HCT116 (cell line): ENCODE measurements at regions not wholly inside any gene's neighbourhood (a gene's known extent, or its start where the extent isn't known, plus 50 kb on each side); places are given as distances from the start of the nearest gene placed in this dataset.

Experiments used
- ATAC-seq: fragments of 200-7000 bp; cut with Tn5 transposase; 2 replicates; pipeline ENCODE4 v1.9.1; 2020; ENCODE audit warnings: mild to moderate bottlenecking, moderate library complexity
- BruUV-seq: library from RNA; stranded (reverse); fragments of 400-500 nt; replicated peaks from 2 replicates; lab custom pipeline; 2021; lab: Mats Ljungman, UMichigan
- CTCF ChIA-PET: fragments of 300-600 bp; sonication (Branson Sonifier 250); formaldehyde crosslinking; loops from one replicate; lab custom pipeline; 2021; ENCODE audit warnings: antibody characterized with exemption; lab: Charles Lee
- POLR2A ChIA-PET: fragments of 300-600, 350-600 bp; sonication (Branson Sonifier 250); formaldehyde crosslinking; loops from one replicate; lab custom pipeline; 2021; ENCODE audit warnings: antibody characterized with exemption; lab: Charles Lee
- RAD21 ChIA-PET, 2 experiments: fragments of 300-600 bp; sonication (Branson Sonifier 250); formaldehyde crosslinking; loops; one replicate each; lab custom pipeline; 2023; ENCODE audit warnings: low total read pairs in 2 of 2; ENCODE audit not compliant: uncharacterized antibody in 2 of 2, unreplicated experiment in 2 of 2, low non-redundant PET in 1 of 2; lab: Charles Lee
- DNase-seq: peaks from one replicate; pipeline ENCODE4 v3.0.0-alpha.2; 2010; ENCODE audit warnings: low read depth, low spot score
- H2AFZ ChIP-seq: fragments of 200-600 bp; shearing (Covaris generic), sonication (generic); 2 replicates; pipeline ENCODE4 v1.6.1; 2017; ENCODE audit warnings: low read depth, mixed run types, mixed read lengths, antibody characterized with exemption, low read length; ENCODE audit not compliant: poor library complexity, severe bottlenecking
- H3K27ac ChIP-seq: 2 replicates; pipeline ENCODE4 v1.5.1; 2012; ENCODE audit warnings: low read depth, low read length
- H3K27me3 ChIP-seq: fragments of 200-600 bp; sonication (generic); 2 replicates; pipeline ENCODE4 v1.6.1; 2016; ENCODE audit warnings: mixed run types, low read length, mixed read lengths; ENCODE audit not compliant: insufficient read depth
- H3K36me3 ChIP-seq, 2 experiments: fragments of 200-500 bp in 1 of 2; fragments of 200-600 bp in 1 of 2; sonication (Bioruptor generic) in 1 of 2; sonication (generic) in 1 of 2; 2 replicates each; pipeline versions ENCODE4 v1.5.1 to v1.6.1; 2014 to 2016; ENCODE audit warnings: low read length in 2 of 2, inconsistent platforms in 1 of 2, mixed read lengths in 1 of 2, mixed run types in 1 of 2; ENCODE audit not compliant: insufficient read depth in 2 of 2, control insufficient read depth in 1 of 2
- H3K4me1 ChIP-seq, 2 experiments: fragments of 200-600 bp in 1 of 2; sonication (generic) in 1 of 2; 2 replicates each; pipeline versions ENCODE4 v1.5.1 to v1.6.1; 2012 to 2017; ENCODE audit warnings: low read length in 2 of 2, inconsistent platforms in 1 of 2, mild to moderate bottlenecking in 1 of 2, mixed read lengths in 1 of 2, mixed run types in 1 of 2, moderate library complexity in 1 of 2; ENCODE audit not compliant: insufficient read depth in 2 of 2, control insufficient read depth in 1 of 2
- H3K4me2 ChIP-seq: fragments of 200-600 bp; sonication (generic); 2 replicates; pipeline ENCODE4 v1.6.1; 2017; ENCODE audit warnings: mixed run types, low read length, mixed read lengths
- H3K4me3 ChIP-seq, 2 experiments: fragments of 200-600 bp in 1 of 2; sonication (generic) in 1 of 2; replicated peaks in 1 of 2; 2 replicates each; pipeline ENCODE4 v1.5.1; 2011 to 2016; ENCODE audit warnings: low read length in 2 of 2, control low read depth in 1 of 2, low read depth in 1 of 2, mild to moderate bottlenecking in 1 of 2, mixed read lengths in 1 of 2, mixed run types in 1 of 2
- H3K79me2 ChIP-seq: fragments of 200-600 bp; sonication (generic); 2 replicates; pipeline ENCODE4 v1.6.1; 2017; ENCODE audit warnings: mild to moderate bottlenecking, mixed run types, low read length, moderate library complexity, mixed read lengths; ENCODE audit not compliant: insufficient read depth
- H3K9ac ChIP-seq: fragments of 200-600 bp; sonication (generic); 2 replicates; pipeline ENCODE4 v1.6.1; 2016; ENCODE audit warnings: low read length, mixed read lengths
- H3K9me2 ChIP-seq: fragments of 200-600 bp; sonication (generic), shearing (Covaris generic); 2 replicates; pipeline ENCODE4 v1.6.1; 2017; ENCODE audit warnings: mixed run types, mild to moderate bottlenecking, moderate library complexity; ENCODE audit not compliant: insufficient read depth
- H3K9me3 ChIP-seq, 2 experiments: fragments of 200-500 bp in 1 of 2; fragments of 200-600 bp in 1 of 2; sonication (Bioruptor generic) in 1 of 2; sonication (generic) in 1 of 2; 2 replicates each; pipeline ENCODE4 v1.6.1; 2014 to 2017; ENCODE audit warnings: low read length in 2 of 2, mixed read lengths in 2 of 2, inconsistent platforms in 1 of 2, low read depth in 1 of 2, mild to moderate bottlenecking in 1 of 2, mixed run types in 1 of 2, moderate library complexity in 1 of 2; ENCODE audit not compliant: control insufficient read depth in 1 of 2, insufficient read depth in 1 of 2
- H4K20me1 ChIP-seq: fragments of 200-600 bp; sonication (generic), shearing (Covaris generic); 2 replicates; pipeline ENCODE4 v1.6.1; 2017; ENCODE audit warnings: mixed run types, mild to moderate bottlenecking, moderate library complexity; ENCODE audit not compliant: insufficient read depth
- CBX3 ChIP-seq: IDR thresholded peaks from 2 replicates; pipeline ENCODE4 v1.6.1; 2012; ENCODE audit warnings: low read depth
- CEBPB ChIP-seq: IDR thresholded peaks from 2 replicates; pipeline ENCODE4 v1.6.1; 2012; ENCODE audit warnings: low read depth
- FOSL1 ChIP-seq: IDR thresholded peaks from 2 replicates; pipeline ENCODE4 v1.6.1; 2012; ENCODE audit warnings: low read depth
- JUND ChIP-seq: IDR thresholded peaks from 2 replicates; pipeline ENCODE4 v1.6.1; 2012
- POLR2AphosphoS5 ChIP-seq: IDR thresholded peaks from 2 replicates; pipeline ENCODE4 v1.6.1; 2011; ENCODE audit warnings: mild to moderate bottlenecking, low read depth, low read length, moderate library complexity
- RAD21 ChIP-seq: IDR thresholded peaks from 2 replicates; pipeline ENCODE4 v1.6.1; 2012; ENCODE audit warnings: low read depth, mild to moderate bottlenecking
- SRF ChIP-seq: IDR thresholded peaks from 2 replicates; pipeline ENCODE4 v1.6.1; 2012; ENCODE audit warnings: low read depth
- YY1 ChIP-seq: IDR thresholded peaks from 2 replicates; pipeline ENCODE4 v1.6.1; 2011; ENCODE audit warnings: low read length, low read depth, moderate library complexity, mild to moderate bottlenecking; ENCODE audit not compliant: insufficient replicate concordance; ENCODE audit errors: extremely low read depth
- intact Hi-C: fragments of 100-400 bp; cut with micrococcal nuclease; formaldehyde crosslinking; loops from 2 replicates; pipeline ENCODE4 v1.10.0; 2022
- TF ChIP-seq, protein P1 (sequence below): IDR thresholded peaks from 2 replicates; pipeline ENCODE4 v1.6.1; 2012; ENCODE audit warnings: low read depth
- TF ChIP-seq, protein P2 (sequence below): IDR thresholded peaks from 2 replicates; pipeline ENCODE4 v1.6.1; 2012
- TF ChIP-seq, protein P3 (sequence below): IDR thresholded peaks from 2 replicates; pipeline ENCODE4 v1.6.1; 2012
- TF ChIP-seq, protein P4 (sequence below), 3 experiments: fragments of 200-600 bp in 1 of 3; sonication (generic) in 1 of 3; IDR thresholded peaks in 2 of 3; conservative IDR thresholded peaks in 1 of 3; 2 replicates each; pipeline ENCODE4 v1.5.1; 2012 to 2017; ENCODE audit warnings: low read depth in 2 of 3, low read length in 2 of 3, antibody characterized with exemption in 1 of 3, borderline replicate concordance in 1 of 3, control low read depth in 1 of 3, mild to moderate bottlenecking in 1 of 3, mixed read lengths in 1 of 3, mixed run types in 1 of 3, moderate library complexity in 1 of 3; ENCODE audit not compliant: insufficient read depth in 1 of 3
- TF ChIP-seq, protein P5 (sequence below): IDR thresholded peaks from 2 replicates; pipeline ENCODE4 v1.6.1; 2011; ENCODE audit warnings: mild to moderate bottlenecking, low read length, moderate library complexity; ENCODE audit not compliant: insufficient replicate concordance; ENCODE audit errors: extremely low read depth

DNA sequence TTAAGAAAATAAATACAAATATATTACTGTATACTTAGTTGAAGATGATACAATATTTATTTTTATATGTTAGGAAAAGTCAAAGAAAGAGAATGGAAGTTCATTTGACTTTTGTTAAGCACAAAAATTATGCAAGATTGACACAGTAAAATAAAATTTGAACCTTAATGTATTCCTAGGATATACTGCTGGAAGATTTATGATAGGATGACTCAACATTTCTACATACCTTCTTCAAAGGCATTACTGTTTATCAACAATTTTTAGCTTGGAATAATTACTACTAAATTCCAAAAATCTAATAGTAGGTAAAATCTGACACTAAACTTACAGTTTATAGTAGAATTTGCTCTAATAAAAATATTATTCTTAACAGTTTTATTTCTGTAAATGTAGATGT lies 257.3 kb upstream of the ADAMTS5 start (continued):
- TF ChIP-seq, protein P1, sequence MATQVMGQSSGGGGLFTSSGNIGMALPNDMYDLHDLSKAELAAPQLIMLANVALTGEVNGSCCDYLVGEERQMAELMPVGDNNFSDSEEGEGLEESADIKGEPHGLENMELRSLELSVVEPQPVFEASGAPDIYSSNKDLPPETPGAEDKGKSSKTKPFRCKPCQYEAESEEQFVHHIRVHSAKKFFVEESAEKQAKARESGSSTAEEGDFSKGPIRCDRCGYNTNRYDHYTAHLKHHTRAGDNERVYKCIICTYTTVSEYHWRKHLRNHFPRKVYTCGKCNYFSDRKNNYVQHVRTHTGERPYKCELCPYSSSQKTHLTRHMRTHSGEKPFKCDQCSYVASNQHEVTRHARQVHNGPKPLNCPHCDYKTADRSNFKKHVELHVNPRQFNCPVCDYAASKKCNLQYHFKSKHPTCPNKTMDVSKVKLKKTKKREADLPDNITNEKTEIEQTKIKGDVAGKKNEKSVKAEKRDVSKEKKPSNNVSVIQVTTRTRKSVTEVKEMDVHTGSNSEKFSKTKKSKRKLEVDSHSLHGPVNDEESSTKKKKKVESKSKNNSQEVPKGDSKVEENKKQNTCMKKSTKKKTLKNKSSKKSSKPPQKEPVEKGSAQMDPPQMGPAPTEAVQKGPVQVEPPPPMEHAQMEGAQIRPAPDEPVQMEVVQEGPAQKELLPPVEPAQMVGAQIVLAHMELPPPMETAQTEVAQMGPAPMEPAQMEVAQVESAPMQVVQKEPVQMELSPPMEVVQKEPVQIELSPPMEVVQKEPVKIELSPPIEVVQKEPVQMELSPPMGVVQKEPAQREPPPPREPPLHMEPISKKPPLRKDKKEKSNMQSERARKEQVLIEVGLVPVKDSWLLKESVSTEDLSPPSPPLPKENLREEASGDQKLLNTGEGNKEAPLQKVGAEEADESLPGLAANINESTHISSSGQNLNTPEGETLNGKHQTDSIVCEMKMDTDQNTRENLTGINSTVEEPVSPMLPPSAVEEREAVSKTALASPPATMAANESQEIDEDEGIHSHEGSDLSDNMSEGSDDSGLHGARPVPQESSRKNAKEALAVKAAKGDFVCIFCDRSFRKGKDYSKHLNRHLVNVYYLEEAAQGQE: no peak
- TF ChIP-seq, protein P2, sequence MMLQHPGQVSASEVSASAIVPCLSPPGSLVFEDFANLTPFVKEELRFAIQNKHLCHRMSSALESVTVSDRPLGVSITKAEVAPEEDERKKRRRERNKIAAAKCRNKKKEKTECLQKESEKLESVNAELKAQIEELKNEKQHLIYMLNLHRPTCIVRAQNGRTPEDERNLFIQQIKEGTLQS: no peak
- TF ChIP-seq SRF: no peak
- TF ChIP-seq, protein P3, sequence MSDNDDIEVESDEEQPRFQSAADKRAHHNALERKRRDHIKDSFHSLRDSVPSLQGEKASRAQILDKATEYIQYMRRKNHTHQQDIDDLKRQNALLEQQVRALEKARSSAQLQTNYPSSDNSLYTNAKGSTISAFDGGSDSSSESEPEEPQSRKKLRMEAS: no peak
- TF ChIP-seq JUND: no peak
- no peak for TF ChIP-seq YY1
- TF ChIP-seq, protein P4, sequence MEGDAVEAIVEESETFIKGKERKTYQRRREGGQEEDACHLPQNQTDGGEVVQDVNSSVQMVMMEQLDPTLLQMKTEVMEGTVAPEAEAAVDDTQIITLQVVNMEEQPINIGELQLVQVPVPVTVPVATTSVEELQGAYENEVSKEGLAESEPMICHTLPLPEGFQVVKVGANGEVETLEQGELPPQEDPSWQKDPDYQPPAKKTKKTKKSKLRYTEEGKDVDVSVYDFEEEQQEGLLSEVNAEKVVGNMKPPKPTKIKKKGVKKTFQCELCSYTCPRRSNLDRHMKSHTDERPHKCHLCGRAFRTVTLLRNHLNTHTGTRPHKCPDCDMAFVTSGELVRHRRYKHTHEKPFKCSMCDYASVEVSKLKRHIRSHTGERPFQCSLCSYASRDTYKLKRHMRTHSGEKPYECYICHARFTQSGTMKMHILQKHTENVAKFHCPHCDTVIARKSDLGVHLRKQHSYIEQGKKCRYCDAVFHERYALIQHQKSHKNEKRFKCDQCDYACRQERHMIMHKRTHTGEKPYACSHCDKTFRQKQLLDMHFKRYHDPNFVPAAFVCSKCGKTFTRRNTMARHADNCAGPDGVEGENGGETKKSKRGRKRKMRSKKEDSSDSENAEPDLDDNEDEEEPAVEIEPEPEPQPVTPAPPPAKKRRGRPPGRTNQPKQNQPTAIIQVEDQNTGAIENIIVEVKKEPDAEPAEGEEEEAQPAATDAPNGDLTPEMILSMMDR (IDR thresholded peaks at IDR 0.05 in 2 of 3, conservative IDR thresholded peaks at IDR 0.05 in 1 of 3; ENCODE audit: borderline replicate concordance in 1 of 3, insufficient read depth in 1 of 3, low read depth in 2 of 3, low read length in 2 of 3): no peak

DNA sequence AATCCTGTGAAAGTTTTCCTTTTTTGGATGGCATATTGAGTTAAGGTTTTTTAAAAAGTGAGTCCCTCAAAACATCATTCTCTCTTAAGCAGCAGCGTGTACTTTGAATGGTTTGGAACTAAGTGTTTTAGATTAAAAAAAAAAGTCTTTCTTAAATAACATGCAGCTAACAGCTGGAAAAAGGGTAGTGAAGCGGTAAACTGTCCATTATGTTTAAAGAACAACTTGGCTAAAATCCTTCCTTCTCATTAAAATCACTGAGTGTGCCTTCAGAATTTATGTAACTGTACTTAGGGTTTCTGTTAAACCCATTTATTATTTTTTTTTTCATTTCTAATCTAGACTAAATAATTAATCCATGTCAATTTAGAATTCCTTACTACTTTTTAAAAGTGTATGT lies 254.2 kb upstream of the ADAMTS5 start:
- Histone ChIP-seq H3K4me2 (no peak overlapping the region), H3K9me3 (peaks cover 5 to 33% of the 10 kb centered on the region in 2 experiments; a peak in 3 of 4 replicates), H3K79me2 (no peaks in the 10 kb centered on the region), H3K36me3 (no peaks in the 10 kb centered on the region), H3K9me2 (no peaks in the 10 kb centered on the region), H3K9ac (no peak overlapping the region), H3K4me3 (no peak overlapping the region), H3K4me1 (no peaks in the 10 kb centered on the region), H4K20me1 (no peaks in the 10 kb centered on the region), H3K27me3 (no peaks in the 10 kb centered on the region), H2AFZ (no peak overlapping the region), H3K27ac (no peak overlapping the region)
- ATAC-seq (no peak), DNase-seq (no peak)
- intact Hi-C loops: no loop called here
- BruUV-seq: no TSS peak
- RAD21 ChIA-PET: no interaction called here
- CTCF ChIA-PET: no interaction called here
- POLR2A ChIA-PET: no interaction called here
- TF ChIP-seq CEBPB (no peak), POLR2AphosphoS5 (no peak), FOSL1 (no peak), RAD21 (no peak), CBX3 (no peak)
- TF ChIP-seq, protein P5, sequence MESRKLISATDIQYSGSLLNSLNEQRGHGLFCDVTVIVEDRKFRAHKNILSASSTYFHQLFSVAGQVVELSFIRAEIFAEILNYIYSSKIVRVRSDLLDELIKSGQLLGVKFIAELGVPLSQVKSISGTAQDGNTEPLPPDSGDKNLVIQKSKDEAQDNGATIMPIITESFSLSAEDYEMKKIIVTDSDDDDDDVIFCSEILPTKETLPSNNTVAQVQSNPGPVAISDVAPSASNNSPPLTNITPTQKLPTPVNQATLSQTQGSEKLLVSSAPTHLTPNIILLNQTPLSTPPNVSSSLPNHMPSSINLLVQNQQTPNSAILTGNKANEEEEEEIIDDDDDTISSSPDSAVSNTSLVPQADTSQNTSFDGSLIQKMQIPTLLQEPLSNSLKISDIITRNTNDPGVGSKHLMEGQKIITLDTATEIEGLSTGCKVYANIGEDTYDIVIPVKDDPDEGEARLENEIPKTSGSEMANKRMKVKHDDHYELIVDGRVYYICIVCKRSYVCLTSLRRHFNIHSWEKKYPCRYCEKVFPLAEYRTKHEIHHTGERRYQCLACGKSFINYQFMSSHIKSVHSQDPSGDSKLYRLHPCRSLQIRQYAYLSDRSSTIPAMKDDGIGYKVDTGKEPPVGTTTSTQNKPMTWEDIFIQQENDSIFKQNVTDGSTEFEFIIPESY: no peak
- TF ChIP-seq, protein P3: no peak
- TF ChIP-seq, protein P4 (IDR thresholded peaks at IDR 0.05 in 2 of 3, conservative IDR thresholded peaks at IDR 0.05 in 1 of 3; ENCODE audit: borderline replicate concordance in 1 of 3, insufficient read depth in 1 of 3, low read depth in 2 of 3, low read length in 2 of 3): no peak
